ENCODE measurements at regions not wholly inside any gene's neighbourhood (a gene's known extent, or its start where the extent isn't known, plus 50 kb on each side); places are given as distances from the start of the nearest gene placed in this dataset.

DNA sequence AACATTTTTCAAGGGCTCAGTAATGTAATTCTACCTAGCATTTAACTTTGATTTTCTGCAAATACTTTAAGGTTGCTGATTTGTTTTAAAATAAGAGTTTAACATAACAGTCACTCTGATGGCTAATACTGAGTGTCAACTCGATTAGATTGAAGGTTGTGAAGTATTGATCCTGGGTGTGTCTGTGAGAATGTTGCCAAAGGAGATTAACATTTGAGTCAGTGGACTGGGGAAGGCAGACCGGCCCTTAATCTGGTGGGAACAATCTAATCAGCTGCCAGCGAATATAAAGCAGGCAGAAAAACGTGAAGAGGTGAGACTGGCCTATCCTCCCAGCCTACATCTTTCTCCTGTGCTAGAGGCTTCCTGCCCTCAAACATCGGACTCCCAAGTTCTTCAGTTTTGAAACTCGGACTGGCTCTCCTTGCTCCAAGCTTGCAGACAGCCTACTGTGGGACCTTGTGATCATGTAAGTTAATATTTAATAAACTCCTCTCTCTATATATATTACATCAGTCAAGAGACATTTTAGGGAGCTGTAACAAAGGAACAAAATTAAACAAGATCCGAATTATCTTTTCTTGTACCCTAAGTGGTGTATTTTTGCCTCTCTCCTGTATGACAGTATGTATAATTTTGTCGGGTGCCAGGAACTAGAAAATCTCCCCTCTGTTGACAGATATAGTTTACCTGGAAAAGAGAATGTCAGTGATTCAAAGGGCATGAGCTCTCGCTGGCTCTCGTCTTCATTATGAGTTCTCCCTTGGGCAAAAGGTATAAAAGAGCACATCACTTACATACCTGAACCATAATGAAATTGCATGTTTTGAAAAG lies 576.1 kb downstream of the LRRC70 start:
- TF ChIP-seq, protein P1, sequence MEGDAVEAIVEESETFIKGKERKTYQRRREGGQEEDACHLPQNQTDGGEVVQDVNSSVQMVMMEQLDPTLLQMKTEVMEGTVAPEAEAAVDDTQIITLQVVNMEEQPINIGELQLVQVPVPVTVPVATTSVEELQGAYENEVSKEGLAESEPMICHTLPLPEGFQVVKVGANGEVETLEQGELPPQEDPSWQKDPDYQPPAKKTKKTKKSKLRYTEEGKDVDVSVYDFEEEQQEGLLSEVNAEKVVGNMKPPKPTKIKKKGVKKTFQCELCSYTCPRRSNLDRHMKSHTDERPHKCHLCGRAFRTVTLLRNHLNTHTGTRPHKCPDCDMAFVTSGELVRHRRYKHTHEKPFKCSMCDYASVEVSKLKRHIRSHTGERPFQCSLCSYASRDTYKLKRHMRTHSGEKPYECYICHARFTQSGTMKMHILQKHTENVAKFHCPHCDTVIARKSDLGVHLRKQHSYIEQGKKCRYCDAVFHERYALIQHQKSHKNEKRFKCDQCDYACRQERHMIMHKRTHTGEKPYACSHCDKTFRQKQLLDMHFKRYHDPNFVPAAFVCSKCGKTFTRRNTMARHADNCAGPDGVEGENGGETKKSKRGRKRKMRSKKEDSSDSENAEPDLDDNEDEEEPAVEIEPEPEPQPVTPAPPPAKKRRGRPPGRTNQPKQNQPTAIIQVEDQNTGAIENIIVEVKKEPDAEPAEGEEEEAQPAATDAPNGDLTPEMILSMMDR (IDR thresholded peaks at IDR 0.05), result no peak
- TF ChIP-seq POLR2A (IDR thresholded peaks at IDR 0.05), result no peak
